ENCODE measurements at regions not wholly inside any gene's neighbourhood (a gene's known extent, or its start where the extent isn't known, plus 50 kb on each side); places are given as distances from the start of the nearest gene placed in this dataset.

DNA sequence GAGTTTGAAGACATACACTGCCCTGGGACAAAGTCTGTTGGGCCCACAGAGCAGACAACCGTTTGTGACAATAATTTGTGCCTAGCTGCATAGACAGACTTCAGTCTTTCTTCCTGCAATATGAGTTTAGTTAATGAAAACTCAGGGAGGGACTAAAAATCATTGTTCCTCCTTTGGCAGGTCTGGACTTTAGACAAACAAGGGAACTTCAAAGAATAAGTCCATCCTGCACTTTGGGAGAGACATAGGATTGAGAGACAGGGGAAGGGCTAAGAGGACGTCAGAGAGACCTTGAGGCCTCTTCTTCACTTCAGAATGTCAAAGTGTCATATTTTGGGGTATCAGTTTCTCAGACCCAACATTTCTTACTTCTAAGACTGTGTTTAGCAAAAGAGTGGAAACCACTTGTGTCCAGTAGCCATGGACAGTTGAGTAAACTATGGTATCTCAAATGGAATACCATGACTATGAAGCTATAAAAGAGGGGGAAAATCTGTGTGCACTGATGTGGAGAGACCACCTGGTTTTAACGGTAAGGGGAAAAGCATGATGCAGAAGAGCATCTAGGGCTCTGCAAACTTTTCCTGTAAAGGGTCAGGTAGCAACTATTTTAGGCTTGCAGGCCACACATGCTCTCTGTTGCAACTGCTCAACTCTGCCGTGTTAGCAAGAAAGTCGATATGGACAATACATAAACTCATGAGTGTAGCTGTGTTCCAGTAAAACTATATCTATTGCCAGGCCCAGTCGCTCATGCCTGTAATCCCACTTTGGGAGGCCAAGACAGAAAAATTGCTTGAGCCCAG, 217.8 kb upstream of the SH3BP4 start:
- Histone ChIP-seq H3K4me2 (ENCODE audit: insufficient read depth, low read length) (no peak overlapping the region), H3K27me3 (ENCODE audit: insufficient read depth, low read length, poor library complexity) (peaks cover 12% of the 10 kb centered on the region), H3K9ac (ENCODE audit: low read depth, low read length) (no peak overlapping the region), H4K20me1 (ENCODE audit: insufficient read depth, low read length) (no peaks in the 10 kb centered on the region), H3K4me1 (ENCODE audit: insufficient read depth, low read length) (no peaks in the 10 kb centered on the region), H3K9me3 (ENCODE audit: insufficient read depth, low read length, severe bottlenecking) (peaks cover 3% of the 10 kb centered on the region), H3K36me3 (ENCODE audit: insufficient read depth, low read length) (no peaks in the 10 kb centered on the region), H2AFZ (ENCODE audit: low read depth, low read length) (no peak overlapping the region), H3K79me2 (ENCODE audit: insufficient read depth, low read length) (no peaks in the 10 kb centered on the region), H3K4me3 (ENCODE audit: low read depth in 1 of 2, low read length in 2 of 2) (no peak overlapping the region), H3K27ac (ENCODE audit: low read length) (no peak overlapping the region)
- ATAC-seq (ENCODE audit: insufficient read depth, low read depth) (no peak), DNase-seq (no peak)
- TF ChIP-seq EZH2 (IDR thresholded peaks at IDR 0.05; ENCODE audit: borderline replicate concordance, low read depth, low read length, severe bottlenecking), result no peak
- TF ChIP-seq, protein P1, sequence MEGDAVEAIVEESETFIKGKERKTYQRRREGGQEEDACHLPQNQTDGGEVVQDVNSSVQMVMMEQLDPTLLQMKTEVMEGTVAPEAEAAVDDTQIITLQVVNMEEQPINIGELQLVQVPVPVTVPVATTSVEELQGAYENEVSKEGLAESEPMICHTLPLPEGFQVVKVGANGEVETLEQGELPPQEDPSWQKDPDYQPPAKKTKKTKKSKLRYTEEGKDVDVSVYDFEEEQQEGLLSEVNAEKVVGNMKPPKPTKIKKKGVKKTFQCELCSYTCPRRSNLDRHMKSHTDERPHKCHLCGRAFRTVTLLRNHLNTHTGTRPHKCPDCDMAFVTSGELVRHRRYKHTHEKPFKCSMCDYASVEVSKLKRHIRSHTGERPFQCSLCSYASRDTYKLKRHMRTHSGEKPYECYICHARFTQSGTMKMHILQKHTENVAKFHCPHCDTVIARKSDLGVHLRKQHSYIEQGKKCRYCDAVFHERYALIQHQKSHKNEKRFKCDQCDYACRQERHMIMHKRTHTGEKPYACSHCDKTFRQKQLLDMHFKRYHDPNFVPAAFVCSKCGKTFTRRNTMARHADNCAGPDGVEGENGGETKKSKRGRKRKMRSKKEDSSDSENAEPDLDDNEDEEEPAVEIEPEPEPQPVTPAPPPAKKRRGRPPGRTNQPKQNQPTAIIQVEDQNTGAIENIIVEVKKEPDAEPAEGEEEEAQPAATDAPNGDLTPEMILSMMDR (IDR thresholded peaks at IDR 0.05; ENCODE audit: borderline replicate concordance, extremely low read depth, low read length, poor library complexity, severe bottlenecking), result no peak

GRCh38 chr2:234733093-234733489, 218.7 kb upstream of the SH3BP4 start:
- Histone ChIP-seq H3K27ac (ENCODE audit: low read length) (no peak overlapping the region), H2AFZ (ENCODE audit: low read depth, low read length) (no peak overlapping the region), H3K4me2 (ENCODE audit: insufficient read depth, low read length) (no peak overlapping the region), H3K9ac (ENCODE audit: low read depth, low read length) (no peak overlapping the region), H3K27me3 (ENCODE audit: insufficient read depth, low read length, poor library complexity) (peaks cover 12% of the 10 kb centered on the region), H3K9me3 (ENCODE audit: insufficient read depth, low read length, severe bottlenecking) (peaks cover 3% of the 10 kb centered on the region), H4K20me1 (ENCODE audit: insufficient read depth, low read length) (no peaks in the 10 kb centered on the region), H3K4me3 (ENCODE audit: low read depth in 1 of 2, low read length in 2 of 2) (no peak overlapping the region), H3K4me1 (ENCODE audit: insufficient read depth, low read length) (no peaks in the 10 kb centered on the region), H3K79me2 (ENCODE audit: insufficient read depth, low read length) (no peaks in the 10 kb centered on the region), H3K36me3 (ENCODE audit: insufficient read depth, low read length) (no peaks in the 10 kb centered on the region)
- ATAC-seq (ENCODE audit: insufficient read depth, low read depth) (no peak), DNase-seq (no peak)
- no peak for TF ChIP-seq EZH2 (IDR thresholded peaks at IDR 0.05; ENCODE audit: borderline replicate concordance, low read depth, low read length, severe bottlenecking)
- TF ChIP-seq, protein P1 (IDR thresholded peaks at IDR 0.05; ENCODE audit: borderline replicate concordance, extremely low read depth, low read length, poor library complexity, severe bottlenecking), result no peak

- H4K20me1 ChIP-seq (ENCODE audit: insufficient read depth, low read length), result no peaks in the 10 kb centered on the region
- no peak overlapping the region for H3K4me3 ChIP-seq (ENCODE audit: low read depth in 1 of 2, low read length in 2 of 2)
- H3K27ac ChIP-seq (ENCODE audit: low read length), result no peak overlapping the region
- no peaks in the 10 kb centered on the region for H3K79me2 ChIP-seq (ENCODE audit: insufficient read depth, low read length)
- no peak overlapping the region for H2AFZ ChIP-seq (ENCODE audit: low read depth, low read length)
- no peak overlapping the region for H3K4me2 ChIP-seq (ENCODE audit: insufficient read depth, low read length)
- H3K9ac ChIP-seq (ENCODE audit: low read depth, low read length), result no peak overlapping the region
- no peak for DNase-seq
- H3K9me3 ChIP-seq (ENCODE audit: insufficient read depth, low read length, severe bottlenecking), result peaks cover 3% of the 10 kb centered on the region
- no peaks in the 10 kb centered on the region for H3K4me1 ChIP-seq (ENCODE audit: insufficient read depth, low read length)
- TF ChIP-seq, protein P1 (IDR thresholded peaks at IDR 0.05; ENCODE audit: borderline replicate concordance, extremely low read depth, low read length, poor library complexity, severe bottlenecking), result no peak
- no peak for TF ChIP-seq EZH2 (IDR thresholded peaks at IDR 0.05; ENCODE audit: borderline replicate concordance, low read depth, low read length, severe bottlenecking)
- peaks cover 15% of the 10 kb centered on the region for H3K27me3 ChIP-seq (ENCODE audit: insufficient read depth, low read length, poor library complexity)
- ATAC-seq (ENCODE audit: insufficient read depth, low read depth), result no peak
- H3K36me3 ChIP-seq (ENCODE audit: insufficient read depth, low read length), result no peaks in the 10 kb centered on the region
Observed at GRCh38 chr2:234732404-234733092, 219.3 kb upstream of the SH3BP4 start.

Data from DND-41 (cell line).